ENCODE measurements at regions not wholly inside any gene's neighbourhood (a gene's known extent, or its start where the extent isn't known, plus 50 kb on each side); places are given as distances from the start of the nearest gene placed in this dataset.
"Not testable (repeated sequence)": the region's sequence is repeated elsewhere in the genome, so short reads cannot be mapped to it uniquely, and the experiment has no call there.

- DNase-seq, result no peak
Observed at GRCh38 chr13:87398047-87398446, 273.1 kb upstream of the SLITRK5 start.

GRCh38 chr13:87403748-87404432 lies 267.3 kb upstream of the SLITRK5 start:
- no peak for DNase-seq

- no peak for DNase-seq
Observed at GRCh38 chr13:87426742-87427141, 244.4 kb upstream of the SLITRK5 start.

- DNase-seq, result no peak
Observed at GRCh38 chr13:87444135-87444534, 227.0 kb upstream of the SLITRK5 start.

GRCh38 chr13:87452281-87452680 lies 218.9 kb upstream of the SLITRK5 start:
- no peak for DNase-seq

- no peak for DNase-seq
Observed at GRCh38 chr13:87453244-87453643, 217.9 kb upstream of the SLITRK5 start.

- no peak for DNase-seq
Observed at GRCh38 chr13:87459419-87459818, 211.8 kb upstream of the SLITRK5 start.

GRCh38 chr13:87497426-87497825 lies 173.7 kb upstream of the SLITRK5 start:
- DNase-seq, result no peak

GRCh38 chr13:87498681-87499080 lies 172.5 kb upstream of the SLITRK5 start:
- no peak for DNase-seq

- no peak for DNase-seq
Observed at GRCh38 chr13:87524775-87525174, 146.4 kb upstream of the SLITRK5 start.

- DNase-seq, result no peak
Observed at GRCh38 chr13:87533776-87534175, 137.4 kb upstream of the SLITRK5 start.

GRCh38 chr13:87535911-87536310 lies 135.3 kb upstream of the SLITRK5 start:
- DNase-seq, result no peak

- DNase-seq, result no peak
Observed at GRCh38 chr13:87536499-87536898, 134.7 kb upstream of the SLITRK5 start.

GRCh38 chr13:87536899-87537298 lies 134.3 kb upstream of the SLITRK5 start:
- no peak for DNase-seq

- no peak for DNase-seq
Observed at GRCh38 chr13:87537951-87538350, 133.2 kb upstream of the SLITRK5 start.

- no peak for DNase-seq
Observed at GRCh38 chr13:87538366-87539052, 132.7 kb upstream of the SLITRK5 start.

- no peak for DNase-seq
Observed at GRCh38 chr13:87553142-87553541, 118.0 kb upstream of the SLITRK5 start.

- DNase-seq, result no peak
Observed at GRCh38 chr13:87554045-87554444, 117.1 kb upstream of the SLITRK5 start.

GRCh38 chr13:87557788-87558187 lies 113.4 kb upstream of the SLITRK5 start:
- no peak for DNase-seq

GRCh38 chr13:87561580-87561979 lies 109.6 kb upstream of the SLITRK5 start:
- DNase-seq, result not testable (repeated sequence)

GRCh38 chr13:87570669-87571068 lies 100.5 kb upstream of the SLITRK5 start:
- DNase-seq, result no peak

- no peak for DNase-seq
Observed at GRCh38 chr13:87582399-87582798, 88.8 kb upstream of the SLITRK5 start.

- no peak for DNase-seq
Observed at GRCh38 chr13:87590518-87590917, 80.7 kb upstream of the SLITRK5 start.

- DNase-seq, result not testable (repeated sequence)
Observed at GRCh38 chr13:87604437-87604836, 66.7 kb upstream of the SLITRK5 start.

- no peak for DNase-seq
Observed at GRCh38 chr13:87607266-87607665, 63.9 kb upstream of the SLITRK5 start.
